ENCODE measurements at regions not wholly inside any gene's neighbourhood (a gene's known extent, or its start where the extent isn't known, plus 50 kb on each side); places are given as distances from the start of the nearest gene placed in this dataset.

DNA sequence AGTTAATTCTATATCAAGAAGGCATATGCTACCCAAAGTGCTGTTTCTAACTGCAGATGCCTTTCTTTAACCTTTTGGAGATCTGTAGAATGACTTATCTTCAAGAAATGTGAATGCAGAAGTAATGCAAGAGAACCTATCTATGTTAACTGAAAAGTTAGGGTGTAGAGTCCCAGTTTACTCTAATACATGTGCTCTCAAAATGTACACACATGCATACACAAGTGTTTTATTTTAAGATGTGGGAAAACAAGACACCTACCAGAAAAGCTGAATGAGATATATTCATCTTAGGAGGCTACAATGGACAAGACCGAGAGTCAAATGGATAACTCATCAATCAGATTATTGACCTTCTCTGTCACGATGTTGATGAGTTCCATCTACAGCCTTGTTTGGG lies 80.9 kb downstream of the CDCA7 start:
- TF ChIP-seq NFATC4 (CRISPR knock-in tag; IDR thresholded peaks at IDR 0.05) (no peak), FOXK1 (CRISPR knock-in tag; IDR thresholded peaks at IDR 0.05) (no peak)
- TF ChIP-seq, protein P1, sequence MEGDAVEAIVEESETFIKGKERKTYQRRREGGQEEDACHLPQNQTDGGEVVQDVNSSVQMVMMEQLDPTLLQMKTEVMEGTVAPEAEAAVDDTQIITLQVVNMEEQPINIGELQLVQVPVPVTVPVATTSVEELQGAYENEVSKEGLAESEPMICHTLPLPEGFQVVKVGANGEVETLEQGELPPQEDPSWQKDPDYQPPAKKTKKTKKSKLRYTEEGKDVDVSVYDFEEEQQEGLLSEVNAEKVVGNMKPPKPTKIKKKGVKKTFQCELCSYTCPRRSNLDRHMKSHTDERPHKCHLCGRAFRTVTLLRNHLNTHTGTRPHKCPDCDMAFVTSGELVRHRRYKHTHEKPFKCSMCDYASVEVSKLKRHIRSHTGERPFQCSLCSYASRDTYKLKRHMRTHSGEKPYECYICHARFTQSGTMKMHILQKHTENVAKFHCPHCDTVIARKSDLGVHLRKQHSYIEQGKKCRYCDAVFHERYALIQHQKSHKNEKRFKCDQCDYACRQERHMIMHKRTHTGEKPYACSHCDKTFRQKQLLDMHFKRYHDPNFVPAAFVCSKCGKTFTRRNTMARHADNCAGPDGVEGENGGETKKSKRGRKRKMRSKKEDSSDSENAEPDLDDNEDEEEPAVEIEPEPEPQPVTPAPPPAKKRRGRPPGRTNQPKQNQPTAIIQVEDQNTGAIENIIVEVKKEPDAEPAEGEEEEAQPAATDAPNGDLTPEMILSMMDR (IDR thresholded peaks at IDR 0.05), result no peak

Data from WTC11 (cell line).